Amygdala (tissue), 56 donors: ENCODE measurements at regions not wholly inside any gene's neighbourhood (a gene's known extent, or its start where the extent isn't known, plus 50 kb on each side); places are given as distances from the start of the nearest gene placed in this dataset.
"Not testable (repeated sequence)": the region's sequence is repeated elsewhere in the genome, so short reads cannot be mapped to it uniquely, and the experiment has no call there.

Experiments used
- DNase-seq, 56 donors: peaks; one replicate each; lab custom pipeline; 2025; lab: John Stamatoyannopoulos, UW

- no peak for DNase-seq
These were observed 90.3 kb upstream of the CD82 start for GRCh38 chr11:44475114-44475686.

GRCh38 chr11:44482338-44482737 is 83.1 kb upstream of the CD82 start:
- not testable (repeated sequence) for DNase-seq

- DNase-seq, result no peak
These were observed 81.4 kb upstream of the CD82 start for GRCh38 chr11:44483919-44484610.

GRCh38 chr11:44488165-44488965 is 77.1 kb upstream of the CD82 start:
- no peak for DNase-seq

GRCh38 chr11:44493383-44493782 is 72.1 kb upstream of the CD82 start:
- no peak for DNase-seq

GRCh38 chr11:44493930-44494329 is 71.5 kb upstream of the CD82 start:
- no peak for DNase-seq

GRCh38 chr11:44494785-44495184 is 70.7 kb upstream of the CD82 start:
- DNase-seq, result no peak

- no peak for DNase-seq
These were observed 69.1 kb upstream of the CD82 start for GRCh38 chr11:44496391-44496790.

- no peak for DNase-seq
These were observed 67.2 kb upstream of the CD82 start for GRCh38 chr11:44498089-44498871.

GRCh38 chr11:44502506-44502905 is 63.0 kb upstream of the CD82 start:
- no peak for DNase-seq

- DNase-seq, result no peak
These were observed 59.8 kb upstream of the CD82 start for GRCh38 chr11:44505581-44506054.

GRCh38 chr11:44506375-44507016 is 59.0 kb upstream of the CD82 start:
- DNase-seq, result no peak

GRCh38 chr11:44507491-44507890 is 58.0 kb upstream of the CD82 start:
- no peak for DNase-seq

GRCh38 chr11:44507896-44508445 is 57.5 kb upstream of the CD82 start:
- no peak for DNase-seq

GRCh38 chr11:44509296-44509695 is 56.2 kb upstream of the CD82 start:
- DNase-seq, result no peak

- no peak for DNase-seq
These were observed 55.1 kb upstream of the CD82 start for GRCh38 chr11:44510372-44510771.

- no peak for DNase-seq
These were observed 52.6 kb upstream of the CD82 start for GRCh38 chr11:44512818-44513217.

GRCh38 chr11:44515048-44515447 is 50.4 kb upstream of the CD82 start:
- DNase-seq, result no peak
